Sigmoid colon (tissue), 6 donors: ENCODE measurements at regions not wholly inside any gene's neighbourhood (a gene's known extent, or its start where the extent isn't known, plus 50 kb on each side); places are given as distances from the start of the nearest gene placed in this dataset.

Experiments used
- DNase-seq: peaks from one replicate; pipeline ENCODE4 v3.0.0-alpha.2; 2019
- H3K27ac ChIP-seq, 4 donors: fragments of 200-600 bp; sonication (generic); one replicate each; pipeline ENCODE4 v1.5.1; 2016 to 2019; ENCODE audit warnings: mild to moderate bottlenecking in 1 of 4
- H3K27me3 ChIP-seq, 3 donors: fragments of 200-600 bp; sonication (generic); one replicate each; pipeline ENCODE4 v1.5.1; 2019; ENCODE audit warnings: mild to moderate bottlenecking in 1 of 3
- H3K36me3 ChIP-seq, 4 donors: fragments of 200-600 bp; sonication (generic); one replicate each; pipeline ENCODE4 v1.5.1; 2016 to 2019
- H3K4me1 ChIP-seq, 4 donors: fragments of 200-600 bp; sonication (generic); one replicate each; pipeline ENCODE4 v1.5.1; 2017 to 2019
- H3K4me3 ChIP-seq, 4 donors: fragments of 200-600 bp; sonication (generic); one replicate each; pipeline ENCODE4 v1.5.1; 2017 to 2019; ENCODE audit warnings: mild to moderate bottlenecking in 2 of 4, moderate library complexity in 1 of 4
- H3K9me3 ChIP-seq, 4 donors: fragments of 200-600 bp in 3 of 4; sonication (generic) in 3 of 4; one replicate each; pipeline versions ENCODE4 v1.5.1 to v1.6.1; 2013 to 2019
- EP300 ChIP-seq, 4 donors: sonication (generic); formaldehyde crosslinking; IDR thresholded peaks; one replicate each; pipeline ENCODE4 v1.6.1; 2017; ENCODE audit warnings: antibody characterized with exemption in 4 of 4
- POLR2A ChIP-seq, 2 donors: fragments of 450-650 bp; IDR thresholded peaks; one replicate each; pipeline ENCODE4 v1.6.1; 2016; ENCODE audit warnings: antibody characterized with exemption in 2 of 2, mild to moderate bottlenecking in 2 of 2, moderate library complexity in 2 of 2
- POLR2AphosphoS5 ChIP-seq, 4 donors: sonication (generic); formaldehyde crosslinking; IDR thresholded peaks; one replicate each; pipeline ENCODE4 v1.6.1; 2017; ENCODE audit warnings: antibody characterized with exemption in 4 of 4
- WGBS, 2 donors: extraction: QIAGEN DNeasy Blood & Tissue Kit; methylation state at CpG; one replicate each; pipeline ENCODE4 v1.1.7; 2013; 5-methylcytosine and 5-hydroxymethylcytosine counted together
- intact Hi-C: fragments of 100-400 bp; cut with DNase I; formaldehyde crosslinking; loops from one replicate; pipeline ENCODE4 v1.15.1; 2023
- TF ChIP-seq, protein P1 (sequence below), 4 experiments: fragments of 450-650 bp in 3 of 4; fragments of 200-600 bp in 1 of 4; IDR thresholded peaks; one replicate each; pipeline ENCODE4 v1.5.1; 2016 to 2019; ENCODE audit warnings: antibody characterized with exemption in 4 of 4, mild to moderate bottlenecking in 3 of 4, moderate library complexity in 2 of 4
- donor health status: healthy with polysubstance abuse.
- donor health status: healthy.

DNA sequence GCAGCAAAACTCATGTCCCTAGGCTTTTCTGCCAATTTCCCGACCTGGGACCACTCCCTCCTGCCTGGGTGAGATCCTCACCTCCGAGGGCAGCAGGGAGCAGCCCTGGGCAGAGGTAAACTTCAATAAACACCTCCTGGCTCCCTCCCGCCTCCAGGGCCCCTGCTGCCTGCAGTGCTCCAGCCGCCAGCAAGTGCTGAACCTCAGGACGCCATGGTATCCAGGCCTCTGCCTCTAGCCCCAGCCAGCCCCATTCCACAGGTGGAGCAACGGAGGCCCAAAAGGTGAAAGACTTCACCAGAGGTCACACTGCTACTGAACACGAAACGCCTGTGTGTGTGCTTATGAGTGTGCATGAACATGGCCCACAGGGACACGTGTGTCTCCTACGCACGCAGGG is 59.9 kb upstream of the LINGO1 start:
- Histone ChIP-seq H3K4me1 (no peaks in the 10 kb centered on the region), H3K9me3 (no peaks in the 10 kb centered on the region), H3K4me3 (no peak overlapping the region), H3K27ac (no peak overlapping the region), H3K27me3 (peaks cover 3 to 41% (median 36%) of the 10 kb centered on the region in 3 donors), H3K36me3 (no peaks in the 10 kb centered on the region)
- intact Hi-C loops = no loop called here
- TF ChIP-seq, protein P1, sequence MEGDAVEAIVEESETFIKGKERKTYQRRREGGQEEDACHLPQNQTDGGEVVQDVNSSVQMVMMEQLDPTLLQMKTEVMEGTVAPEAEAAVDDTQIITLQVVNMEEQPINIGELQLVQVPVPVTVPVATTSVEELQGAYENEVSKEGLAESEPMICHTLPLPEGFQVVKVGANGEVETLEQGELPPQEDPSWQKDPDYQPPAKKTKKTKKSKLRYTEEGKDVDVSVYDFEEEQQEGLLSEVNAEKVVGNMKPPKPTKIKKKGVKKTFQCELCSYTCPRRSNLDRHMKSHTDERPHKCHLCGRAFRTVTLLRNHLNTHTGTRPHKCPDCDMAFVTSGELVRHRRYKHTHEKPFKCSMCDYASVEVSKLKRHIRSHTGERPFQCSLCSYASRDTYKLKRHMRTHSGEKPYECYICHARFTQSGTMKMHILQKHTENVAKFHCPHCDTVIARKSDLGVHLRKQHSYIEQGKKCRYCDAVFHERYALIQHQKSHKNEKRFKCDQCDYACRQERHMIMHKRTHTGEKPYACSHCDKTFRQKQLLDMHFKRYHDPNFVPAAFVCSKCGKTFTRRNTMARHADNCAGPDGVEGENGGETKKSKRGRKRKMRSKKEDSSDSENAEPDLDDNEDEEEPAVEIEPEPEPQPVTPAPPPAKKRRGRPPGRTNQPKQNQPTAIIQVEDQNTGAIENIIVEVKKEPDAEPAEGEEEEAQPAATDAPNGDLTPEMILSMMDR (IDR thresholded peaks at IDR 0.05) = no peak
- no peak for DNase-seq
- 62 to 63% methylated on average over 11 of the region's 11 CpGs for WGBS, 2 donors

DNA sequence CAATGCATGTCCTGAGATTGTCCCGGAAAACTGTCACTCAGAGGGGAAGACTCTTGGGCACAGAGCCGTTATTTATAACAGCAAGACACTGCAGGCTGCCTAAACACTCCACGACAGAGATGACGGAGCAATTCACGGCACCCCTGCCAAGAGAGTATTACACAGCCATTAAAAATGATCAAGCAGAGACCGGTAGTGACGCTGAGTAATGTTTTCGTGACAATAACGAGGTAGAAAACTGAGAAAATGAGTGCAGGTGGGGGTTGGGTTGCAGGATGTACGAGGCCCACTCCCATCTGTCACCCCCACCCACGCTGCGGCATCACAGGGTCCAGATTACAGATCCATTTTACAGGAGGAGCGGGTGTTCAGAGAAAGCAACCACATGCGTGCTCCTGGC is 58.9 kb upstream of the LINGO1 start:
- DNase-seq = no peak
- Histone ChIP-seq H3K36me3 (no peaks in the 10 kb centered on the region), H3K4me1 (no peaks in the 10 kb centered on the region), H3K27ac (no peak overlapping the region), H3K9me3 (no peaks in the 10 kb centered on the region), H3K27me3 (peaks cover 3 to 36% (median 31%) of the 10 kb centered on the region in 3 donors), H3K4me3 (no peak overlapping the region)
- 78% methylated on average over 14 of the region's 14 CpGs for WGBS, 2 donors
- TF ChIP-seq POLR2A (IDR thresholded peaks at IDR 0.05) (no peak), EP300 (IDR thresholded peaks at IDR 0.05) (no peak), POLR2AphosphoS5 (IDR thresholded peaks at IDR 0.05) (no peak)
- TF ChIP-seq, protein P1 (IDR thresholded peaks at IDR 0.05) = no peak
- intact Hi-C loops = no loop called here

DNA sequence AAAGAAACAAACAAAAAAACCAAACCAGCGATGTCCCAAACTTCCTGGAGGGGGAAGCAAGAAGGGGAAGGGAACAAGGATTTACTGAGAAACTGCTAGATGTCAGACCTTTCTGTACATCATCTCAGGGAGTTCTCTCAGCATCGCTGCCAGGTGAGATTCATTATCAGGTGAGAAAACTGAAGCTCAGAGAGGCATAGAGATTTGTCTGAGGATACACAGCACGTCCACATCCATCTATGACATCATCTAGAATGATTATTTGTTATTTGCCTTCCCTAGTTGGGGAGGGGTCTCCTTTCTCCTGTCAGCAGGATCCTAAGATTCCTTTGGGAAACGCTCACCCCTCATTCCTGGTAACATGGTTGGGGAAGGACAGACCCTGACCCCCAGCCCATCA is 57.1 kb upstream of the LINGO1 start:
- intact Hi-C loops = no loop called here
- no peaks in the 10 kb centered on the region for H3K4me1 ChIP-seq
- WGBS, 2 donors = 66 to 70% methylated on average over 4 of the region's 4 CpGs
- no peak for DNase-seq
- no peak for TF ChIP-seq POLR2A (IDR thresholded peaks at IDR 0.05)
- TF ChIP-seq, protein P1 (IDR thresholded peaks at IDR 0.05) = no peak
- TF ChIP-seq EP300 (IDR thresholded peaks at IDR 0.05) = no peak
- no peak for TF ChIP-seq POLR2AphosphoS5 (IDR thresholded peaks at IDR 0.05)
- H3K9me3 ChIP-seq = no peaks in the 10 kb centered on the region
- no peaks in the 10 kb centered on the region for H3K36me3 ChIP-seq
- H3K4me3 ChIP-seq = no peak overlapping the region
- H3K27me3 ChIP-seq = peaks cover 0 to 19% (median 13%) of the 10 kb centered on the region in 3 donors
- H3K27ac ChIP-seq = no peak overlapping the region

DNA sequence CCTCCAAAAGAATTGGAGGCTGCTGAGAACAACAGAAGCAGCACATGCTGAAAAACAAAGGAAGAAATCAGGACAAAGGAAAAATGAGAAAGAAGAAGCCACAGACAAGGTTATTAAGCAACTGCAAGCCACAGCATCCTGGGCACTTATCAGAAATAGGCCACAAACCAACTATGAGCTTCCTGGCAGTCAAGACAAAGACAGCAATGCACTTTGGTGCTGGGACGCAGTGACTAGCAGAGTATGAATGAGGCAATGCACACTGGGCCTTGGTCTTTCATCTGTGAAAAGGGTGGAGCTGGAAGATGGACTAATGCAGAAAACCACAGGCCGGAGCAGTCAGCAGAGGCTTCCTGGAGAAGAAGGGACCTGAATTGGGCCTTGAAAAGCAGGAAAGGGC is 56.0 kb upstream of the LINGO1 start:
- Histone ChIP-seq H3K4me3 (no peak overlapping the region), H3K9me3 (no peaks in the 10 kb centered on the region), H3K36me3 (no peaks in the 10 kb centered on the region), H3K4me1 (no peaks in the 10 kb centered on the region), H3K27me3 (peaks cover 0 to 13% (median 10%) of the 10 kb centered on the region in 3 donors), H3K27ac (no peak overlapping the region)
- intact Hi-C loops = no loop called here
- DNase-seq = no peak
- TF ChIP-seq POLR2AphosphoS5 (IDR thresholded peaks at IDR 0.05) = no peak
- WGBS, 2 donors = 73 to 83% methylated on average over 2 of the region's 2 CpGs

DNA sequence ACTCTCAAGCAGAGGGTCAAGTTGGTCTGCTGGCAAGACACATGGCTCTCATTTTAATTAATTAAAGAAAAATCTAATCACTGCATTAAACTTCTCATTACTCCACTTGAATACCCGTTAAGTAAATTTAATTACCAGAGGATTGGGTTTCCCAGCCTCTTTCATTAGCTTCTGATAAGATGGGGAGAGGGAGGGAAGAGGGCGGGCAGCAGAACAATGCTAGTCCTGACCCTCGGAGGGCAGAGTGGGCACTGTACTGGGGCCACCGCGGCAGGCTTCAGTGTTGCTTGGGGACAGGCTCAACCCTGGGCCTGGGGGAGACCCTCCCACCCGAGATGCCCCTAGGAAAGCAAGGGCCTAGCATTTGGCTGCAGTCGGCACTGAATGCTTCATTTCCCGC is 55.6 kb upstream of the LINGO1 start:
- H3K9me3 ChIP-seq = no peaks in the 10 kb centered on the region
- H3K4me3 ChIP-seq = no peak overlapping the region
- intact Hi-C loops = no loop called here
- H3K4me1 ChIP-seq = no peaks in the 10 kb centered on the region
- H3K27ac ChIP-seq = no peak overlapping the region
- 79 to 81% methylated on average over 8 of the region's 8 CpGs for WGBS, 2 donors
- peaks cover 0 to 13% (median 10%) of the 10 kb centered on the region in 3 donors for H3K27me3 ChIP-seq
- DNase-seq = no peak
- TF ChIP-seq POLR2A (IDR thresholded peaks at IDR 0.05) (no peak), POLR2AphosphoS5 (IDR thresholded peaks at IDR 0.05) (no peak), EP300 (IDR thresholded peaks at IDR 0.05) (no peak)
- TF ChIP-seq, protein P1 (IDR thresholded peaks at IDR 0.05) = no peak
- no peaks in the 10 kb centered on the region for H3K36me3 ChIP-seq
